Neural cell (in vitro differentiated cells): ENCODE measurements at regions not wholly inside any gene's neighbourhood (a gene's known extent, or its start where the extent isn't known, plus 50 kb on each side); places are given as distances from the start of the nearest gene placed in this dataset.

Experiments used
- H2AFZ ChIP-seq: fragments of 200-600, 300-800 bp; sonication (generic), shearing (Covaris generic); 2 replicates; pipeline ENCODE4 v1.6.0; 2014; ENCODE audit warnings: low read depth, mild to moderate bottlenecking, antibody characterized with exemption, low read length, moderate library complexity
- H3F3A ChIP-seq: fragments of 200-600 bp; shearing (Covaris generic); 2 replicates; pipeline ENCODE4 v1.6.1; 2016; ENCODE audit warnings: mild to moderate bottlenecking, moderate library complexity, mixed read lengths, antibody characterized with exemption, low read length; ENCODE audit not compliant: insufficient read depth, poor library complexity, severe bottlenecking
- H3K27ac ChIP-seq: fragments of 200-600, 300-800 bp; sonication (generic), shearing (Covaris generic); 2 replicates; pipeline ENCODE4 v1.5.1; 2014; ENCODE audit warnings: mild to moderate bottlenecking, low read length, moderate library complexity
- H3K27me3 ChIP-seq: fragments of 300-800, 200-600 bp; sonication (generic), shearing (Covaris generic); 2 replicates; pipeline ENCODE4 v1.6.0; 2014; ENCODE audit warnings: mild to moderate bottlenecking, low read depth, low read length, moderate library complexity; ENCODE audit not compliant: insufficient read depth
- H3K36me3 ChIP-seq: fragments of 300-800, 200-600 bp; sonication (generic), shearing (Covaris generic); 2 replicates; pipeline ENCODE4 v1.5.1; 2014; ENCODE audit warnings: mild to moderate bottlenecking, antibody characterized with exemption, low read length, moderate library complexity; ENCODE audit not compliant: insufficient read depth
- H3K4me2 ChIP-seq: fragments of 300-800, 200-600 bp; sonication (generic), shearing (Covaris generic); 2 replicates; pipeline ENCODE4 v1.6.0; 2014; ENCODE audit warnings: mild to moderate bottlenecking, low read length
- H3K4me3 ChIP-seq: fragments of 300-800, 200-600 bp; sonication (generic), shearing (Covaris generic); 2 replicates; pipeline ENCODE4 v1.5.1; 2014; ENCODE audit warnings: mild to moderate bottlenecking, low read length, moderate library complexity
- H3K79me2 ChIP-seq: fragments of 200-600 bp; shearing (Covaris generic); replicated peaks from 2 replicates; pipeline ENCODE4 v1.6.0; 2014; ENCODE audit warnings: mild to moderate bottlenecking, low read length, moderate library complexity; ENCODE audit not compliant: insufficient read depth
- H3K9ac ChIP-seq: fragments of 300-800, 200-600 bp; sonication (generic), shearing (Covaris generic); 2 replicates; pipeline ENCODE4 v1.6.1; 2016; ENCODE audit warnings: mild to moderate bottlenecking, low read length, mixed read lengths
- H3K9me2 ChIP-seq: fragments of 200-600 bp; shearing (Covaris generic); 2 replicates; pipeline ENCODE4 v1.6.1; 2016; ENCODE audit warnings: mild to moderate bottlenecking, low read length, mixed read lengths; ENCODE audit not compliant: insufficient read depth
- H3K9me3 ChIP-seq: fragments of 200-600, 300-800 bp; sonication (generic), shearing (Covaris generic); 2 replicates; pipeline ENCODE4 v1.6.1; 2016; ENCODE audit warnings: mild to moderate bottlenecking, mixed run types, low read length, moderate library complexity, mixed read lengths
- H4K20me1 ChIP-seq: fragments of 200-600 bp; shearing (Covaris generic); 2 replicates; pipeline ENCODE4 v1.6.1; 2016; ENCODE audit warnings: mild to moderate bottlenecking, mixed run types; ENCODE audit not compliant: insufficient read depth
- EP300 ChIP-seq: fragments of 450-650 bp; conservative IDR thresholded peaks from 2 replicates; pipeline ENCODE4 v1.6.1; 2014; ENCODE audit warnings: antibody characterized with exemption, mild to moderate bottlenecking, moderate library complexity; ENCODE audit not compliant: poor library complexity, severe bottlenecking
- EZH2 ChIP-seq: fragments of 200-600, 300-800 bp; shearing (Covaris generic), sonication (generic); IDR thresholded peaks from 2 replicates; pipeline ENCODE4 v1.6.1; 2014; ENCODE audit warnings: antibody characterized with exemption, low read length, borderline replicate concordance, mild to moderate bottlenecking; ENCODE audit not compliant: insufficient read depth, poor library complexity, severe bottlenecking
- MXI1 ChIP-seq: fragments of 450-650 bp; conservative IDR thresholded peaks from 2 replicates; pipeline ENCODE4 v1.6.1; 2014; ENCODE audit warnings: antibody characterized with exemption, mild to moderate bottlenecking; ENCODE audit not compliant: poor library complexity, severe bottlenecking
- POLR2AphosphoS5 ChIP-seq: IDR thresholded peaks from 2 replicates; pipeline ENCODE4 v1.6.1; 2012
- RAD21 ChIP-seq: fragments of 450-650 bp; conservative IDR thresholded peaks from 2 replicates; pipeline ENCODE4 v1.6.1; 2014; ENCODE audit warnings: antibody characterized with exemption, mild to moderate bottlenecking, moderate library complexity
- SMC3 ChIP-seq: fragments of 450-650 bp; conservative IDR thresholded peaks from 2 replicates; pipeline ENCODE4 v1.6.1; 2014; ENCODE audit warnings: antibody characterized with exemption, mild to moderate bottlenecking, moderate library complexity; ENCODE audit not compliant: poor library complexity
- TAF1 ChIP-seq: IDR thresholded peaks from 2 replicates; pipeline ENCODE4 v1.6.1; 2012; ENCODE audit warnings: low read depth
- TF ChIP-seq, protein P1 (sequence below): fragments of 450-650 bp; IDR thresholded peaks from 2 replicates; pipeline ENCODE4 v1.5.1; 2014; ENCODE audit warnings: antibody characterized with exemption, mild to moderate bottlenecking, moderate library complexity; ENCODE audit not compliant: poor library complexity, severe bottlenecking
- TF ChIP-seq, protein P2 (sequence below): IDR thresholded peaks from 2 replicates; pipeline ENCODE4 v1.6.1; 2012; ENCODE audit warnings: borderline replicate concordance

DNA sequence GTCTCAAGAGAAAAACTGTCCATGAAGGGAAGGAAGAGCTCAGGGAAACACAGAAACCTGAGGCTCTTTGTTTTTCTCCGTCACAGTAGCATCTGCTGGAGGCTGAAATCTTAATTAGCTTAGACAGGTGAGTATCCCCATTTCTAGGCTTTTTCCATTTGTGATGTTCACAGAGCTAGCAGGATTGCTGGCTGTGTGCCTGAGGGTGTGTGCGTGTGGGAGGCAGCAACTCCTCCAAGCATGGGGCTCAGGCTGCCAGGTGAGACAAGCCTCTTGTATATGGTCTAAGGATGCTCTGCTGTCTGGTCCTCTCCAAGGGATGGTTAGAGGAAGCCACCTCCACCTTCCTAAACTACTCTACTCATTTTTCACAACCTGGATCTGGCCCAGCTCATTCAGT is 569.9 kb downstream of the HS3ST4 start:
- no peaks in the 10 kb centered on the region for H3K36me3 ChIP-seq
- no peak overlapping the region for H3K27ac ChIP-seq
- no peaks in the 10 kb centered on the region for H3K79me2 ChIP-seq
- H3K9me3 ChIP-seq, result no peaks in the 10 kb centered on the region
- no peaks in the 10 kb centered on the region for H3K9me2 ChIP-seq
- no peaks in the 10 kb centered on the region for H4K20me1 ChIP-seq
- no peak overlapping the region for H3K4me3 ChIP-seq
- H3K4me2 ChIP-seq, result no peak overlapping the region
- no peaks in the 10 kb centered on the region for H3F3A ChIP-seq
- H2AFZ ChIP-seq, result no peak overlapping the region
- TF ChIP-seq POLR2AphosphoS5 (no peak), RAD21 (no peak), MXI1 (no peak), EP300 (no peak), SMC3 (no peak), EZH2 (no peak), TAF1 (no peak)
- TF ChIP-seq, protein P1, sequence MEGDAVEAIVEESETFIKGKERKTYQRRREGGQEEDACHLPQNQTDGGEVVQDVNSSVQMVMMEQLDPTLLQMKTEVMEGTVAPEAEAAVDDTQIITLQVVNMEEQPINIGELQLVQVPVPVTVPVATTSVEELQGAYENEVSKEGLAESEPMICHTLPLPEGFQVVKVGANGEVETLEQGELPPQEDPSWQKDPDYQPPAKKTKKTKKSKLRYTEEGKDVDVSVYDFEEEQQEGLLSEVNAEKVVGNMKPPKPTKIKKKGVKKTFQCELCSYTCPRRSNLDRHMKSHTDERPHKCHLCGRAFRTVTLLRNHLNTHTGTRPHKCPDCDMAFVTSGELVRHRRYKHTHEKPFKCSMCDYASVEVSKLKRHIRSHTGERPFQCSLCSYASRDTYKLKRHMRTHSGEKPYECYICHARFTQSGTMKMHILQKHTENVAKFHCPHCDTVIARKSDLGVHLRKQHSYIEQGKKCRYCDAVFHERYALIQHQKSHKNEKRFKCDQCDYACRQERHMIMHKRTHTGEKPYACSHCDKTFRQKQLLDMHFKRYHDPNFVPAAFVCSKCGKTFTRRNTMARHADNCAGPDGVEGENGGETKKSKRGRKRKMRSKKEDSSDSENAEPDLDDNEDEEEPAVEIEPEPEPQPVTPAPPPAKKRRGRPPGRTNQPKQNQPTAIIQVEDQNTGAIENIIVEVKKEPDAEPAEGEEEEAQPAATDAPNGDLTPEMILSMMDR, result no peak
- TF ChIP-seq, protein P2, sequence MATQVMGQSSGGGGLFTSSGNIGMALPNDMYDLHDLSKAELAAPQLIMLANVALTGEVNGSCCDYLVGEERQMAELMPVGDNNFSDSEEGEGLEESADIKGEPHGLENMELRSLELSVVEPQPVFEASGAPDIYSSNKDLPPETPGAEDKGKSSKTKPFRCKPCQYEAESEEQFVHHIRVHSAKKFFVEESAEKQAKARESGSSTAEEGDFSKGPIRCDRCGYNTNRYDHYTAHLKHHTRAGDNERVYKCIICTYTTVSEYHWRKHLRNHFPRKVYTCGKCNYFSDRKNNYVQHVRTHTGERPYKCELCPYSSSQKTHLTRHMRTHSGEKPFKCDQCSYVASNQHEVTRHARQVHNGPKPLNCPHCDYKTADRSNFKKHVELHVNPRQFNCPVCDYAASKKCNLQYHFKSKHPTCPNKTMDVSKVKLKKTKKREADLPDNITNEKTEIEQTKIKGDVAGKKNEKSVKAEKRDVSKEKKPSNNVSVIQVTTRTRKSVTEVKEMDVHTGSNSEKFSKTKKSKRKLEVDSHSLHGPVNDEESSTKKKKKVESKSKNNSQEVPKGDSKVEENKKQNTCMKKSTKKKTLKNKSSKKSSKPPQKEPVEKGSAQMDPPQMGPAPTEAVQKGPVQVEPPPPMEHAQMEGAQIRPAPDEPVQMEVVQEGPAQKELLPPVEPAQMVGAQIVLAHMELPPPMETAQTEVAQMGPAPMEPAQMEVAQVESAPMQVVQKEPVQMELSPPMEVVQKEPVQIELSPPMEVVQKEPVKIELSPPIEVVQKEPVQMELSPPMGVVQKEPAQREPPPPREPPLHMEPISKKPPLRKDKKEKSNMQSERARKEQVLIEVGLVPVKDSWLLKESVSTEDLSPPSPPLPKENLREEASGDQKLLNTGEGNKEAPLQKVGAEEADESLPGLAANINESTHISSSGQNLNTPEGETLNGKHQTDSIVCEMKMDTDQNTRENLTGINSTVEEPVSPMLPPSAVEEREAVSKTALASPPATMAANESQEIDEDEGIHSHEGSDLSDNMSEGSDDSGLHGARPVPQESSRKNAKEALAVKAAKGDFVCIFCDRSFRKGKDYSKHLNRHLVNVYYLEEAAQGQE, result no peak
- no peak overlapping the region for H3K9ac ChIP-seq
- no peaks in the 10 kb centered on the region for H3K27me3 ChIP-seq

DNA sequence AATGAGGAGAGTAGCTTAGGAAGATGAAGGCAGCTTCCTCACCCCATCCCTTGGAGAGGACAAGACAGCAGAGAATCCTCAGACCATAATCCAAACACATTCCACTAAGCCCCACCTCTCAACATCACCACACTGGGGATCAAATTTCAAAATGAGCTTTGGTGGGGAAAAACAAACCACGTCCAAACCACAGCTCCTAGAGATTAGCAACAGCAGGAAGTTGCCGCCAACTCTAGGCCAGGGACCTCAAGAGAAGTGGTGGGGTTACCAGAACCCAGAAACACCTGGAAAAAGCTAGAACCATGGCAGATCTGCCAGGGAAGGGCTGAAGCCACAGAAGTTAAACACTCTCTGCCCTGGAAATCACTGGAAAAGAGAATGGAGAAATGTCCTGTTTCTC is 571.6 kb downstream of the HS3ST4 start:
- H3F3A ChIP-seq, result no peaks in the 10 kb centered on the region

DNA sequence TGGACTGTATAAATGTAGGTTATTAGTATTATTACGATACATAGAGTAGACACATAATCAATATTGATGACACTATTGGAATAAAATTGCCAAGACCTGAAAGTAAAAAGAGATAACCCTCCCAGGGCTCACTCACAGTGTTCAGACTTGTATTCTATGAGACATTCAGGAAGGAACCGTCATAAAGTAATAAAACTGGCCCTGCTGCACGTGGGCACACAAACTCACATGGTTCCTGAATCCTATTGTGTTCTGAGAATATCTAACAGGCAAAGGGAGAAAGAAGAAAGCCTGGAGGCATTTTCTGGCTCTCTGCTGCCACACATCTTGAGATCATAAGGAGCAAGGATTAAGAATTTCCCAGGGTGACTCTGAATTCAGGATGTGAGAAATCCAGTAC is 575.9 kb downstream of the HS3ST4 start:
- no peak overlapping the region for H3K4me3 ChIP-seq
- no peak overlapping the region for H3K27ac ChIP-seq
- H4K20me1 ChIP-seq, result no peaks in the 10 kb centered on the region
- no peaks in the 10 kb centered on the region for H3K36me3 ChIP-seq
- H3K9me3 ChIP-seq, result no peaks in the 10 kb centered on the region
- H2AFZ ChIP-seq, result no peak overlapping the region
- no peak for TF ChIP-seq POLR2AphosphoS5
- TF ChIP-seq TAF1, result no peak
- TF ChIP-seq, protein P1, result no peak
- no peak for TF ChIP-seq EZH2
- TF ChIP-seq, protein P2, result no peak
- no peak for TF ChIP-seq EP300
- no peak for TF ChIP-seq SMC3
- no peak for TF ChIP-seq RAD21
- no peak for TF ChIP-seq MXI1
- H3K9ac ChIP-seq, result no peak overlapping the region
- no peak overlapping the region for H3K4me2 ChIP-seq
- no peaks in the 10 kb centered on the region for H3K27me3 ChIP-seq
- no peaks in the 10 kb centered on the region for H3K9me2 ChIP-seq
- H3F3A ChIP-seq, result no peaks in the 10 kb centered on the region
- no peaks in the 10 kb centered on the region for H3K79me2 ChIP-seq

More for the DNA sequence above, 571.6 kb downstream of the HS3ST4 start:
- TF ChIP-seq SMC3, result no peak
- H3K27ac ChIP-seq, result no peak overlapping the region
- no peaks in the 10 kb centered on the region for H3K79me2 ChIP-seq
- no peak overlapping the region for H3K4me3 ChIP-seq
- H3K9me2 ChIP-seq, result no peaks in the 10 kb centered on the region
- H4K20me1 ChIP-seq, result no peaks in the 10 kb centered on the region
- no peaks in the 10 kb centered on the region for H3K9me3 ChIP-seq
- no peaks in the 10 kb centered on the region for H3K27me3 ChIP-seq
- H3K9ac ChIP-seq, result no peak overlapping the region
- H3K36me3 ChIP-seq, result no peaks in the 10 kb centered on the region
- no peak overlapping the region for H3K4me2 ChIP-seq
- H2AFZ ChIP-seq, result no peak overlapping the region
